Osteoblast (primary cell): ENCODE measurements at regions not wholly inside any gene's neighbourhood (a gene's known extent, or its start where the extent isn't known, plus 50 kb on each side); places are given as distances from the start of the nearest gene placed in this dataset.

Experiments
- DNase-seq: peaks from one replicate; pipeline ENCODE4 v3.0.0; 2011; ENCODE audit warnings: low spot score, mixed read lengths; ENCODE audit not compliant: insufficient read length; ENCODE audit errors: missing footprints
- H2AFZ ChIP-seq: 2 replicates; pipeline ENCODE4 v1.6.0; 2011; ENCODE audit warnings: mild to moderate bottlenecking, low read length
- H3K27ac ChIP-seq: 2 replicates; pipeline ENCODE4 v1.5.1; 2011; ENCODE audit warnings: mild to moderate bottlenecking, low read depth, low read length, moderate library complexity
- H3K27me3 ChIP-seq: 2 replicates; pipeline ENCODE4 v1.6.0; 2012; ENCODE audit warnings: mild to moderate bottlenecking, control low read depth, inconsistent platforms, low read length, moderate library complexity; ENCODE audit not compliant: insufficient read depth
- H3K36me3 ChIP-seq: 2 replicates; pipeline ENCODE4 v1.5.1; 2011; ENCODE audit warnings: mild to moderate bottlenecking, low read length, control low read depth, moderate library complexity; ENCODE audit not compliant: insufficient read depth
- H3K4me1 ChIP-seq: 2 replicates; pipeline ENCODE4 v1.5.1; 2011; ENCODE audit warnings: mild to moderate bottlenecking, low read length, control low read depth, moderate library complexity; ENCODE audit not compliant: insufficient read depth
- H3K4me2 ChIP-seq: 2 replicates; pipeline ENCODE4 v1.6.0; 2011; ENCODE audit warnings: mild to moderate bottlenecking, low read length; ENCODE audit not compliant: insufficient read depth
- H3K4me3 ChIP-seq: fragments of 200-600 bp; sonication (generic); 3 replicates; pipeline ENCODE4 v1.5.1; 2012; ENCODE audit warnings: mild to moderate bottlenecking, low read length, inconsistent platforms; ENCODE audit not compliant: insufficient read depth
- H3K79me2 ChIP-seq: 2 replicates; pipeline ENCODE4 v1.6.0; 2012; ENCODE audit warnings: mild to moderate bottlenecking, low read length, control low read depth, inconsistent platforms; ENCODE audit not compliant: insufficient read depth
- H3K9me3 ChIP-seq: 2 replicates; pipeline ENCODE4 v1.5.1; 2011; ENCODE audit warnings: low read depth, low read length, control low read depth
- H4K20me1 ChIP-seq: 2 replicates; pipeline ENCODE4 v1.6.0; 2012; ENCODE audit warnings: mild to moderate bottlenecking, low read length, control low read depth; ENCODE audit not compliant: insufficient read depth
- CTCF ChIP-seq: IDR thresholded peaks from 2 replicates; pipeline ENCODE4 v1.5.1; 2011; ENCODE audit warnings: mild to moderate bottlenecking, low read depth, low read length, moderate library complexity; ENCODE audit errors: extremely low read depth

- H3K4me3 ChIP-seq = no peak overlapping the region
- DNase-seq = no peak
- H3K27me3 ChIP-seq = no peaks in the 10 kb centered on the region
- no peaks in the 10 kb centered on the region for H3K36me3 ChIP-seq
- TF ChIP-seq CTCF = no peak
- H2AFZ ChIP-seq = no peak overlapping the region
- H3K9me3 ChIP-seq = no peaks in the 10 kb centered on the region
- H3K4me2 ChIP-seq = no peak overlapping the region
- H3K27ac ChIP-seq = no peak overlapping the region
- no peaks in the 10 kb centered on the region for H4K20me1 ChIP-seq
- H3K79me2 ChIP-seq = no peaks in the 10 kb centered on the region
- no peaks in the 10 kb centered on the region for H3K4me1 ChIP-seq
Observed at GRCh38 chr6:102994866-102995265, 1601.4 kb downstream of the GRIK2 start.

GRCh38 chr6:102986086-102986485 lies 1592.6 kb downstream of the GRIK2 start:
- no peaks in the 10 kb centered on the region for H3K4me1 ChIP-seq
- no peak for TF ChIP-seq CTCF
- H3K27ac ChIP-seq = no peak overlapping the region
- H3K79me2 ChIP-seq = no peaks in the 10 kb centered on the region
- DNase-seq = no peak
- no peak overlapping the region for H3K4me3 ChIP-seq
- H4K20me1 ChIP-seq = no peaks in the 10 kb centered on the region
- H3K27me3 ChIP-seq = no peaks in the 10 kb centered on the region
- H3K36me3 ChIP-seq = no peaks in the 10 kb centered on the region
- no peak overlapping the region for H2AFZ ChIP-seq
- no peaks in the 10 kb centered on the region for H3K9me3 ChIP-seq
- no peak overlapping the region for H3K4me2 ChIP-seq

GRCh38 chr6:102984357-102984756 lies 1590.8 kb downstream of the GRIK2 start:
- Histone ChIP-seq H3K27ac (no peak overlapping the region), H3K4me3 (no peak overlapping the region), H3K9me3 (no peaks in the 10 kb centered on the region), H2AFZ (no peak overlapping the region), H3K79me2 (no peaks in the 10 kb centered on the region), H3K4me2 (no peak overlapping the region), H3K36me3 (no peaks in the 10 kb centered on the region), H3K4me1 (no peaks in the 10 kb centered on the region), H4K20me1 (no peaks in the 10 kb centered on the region), H3K27me3 (no peaks in the 10 kb centered on the region)
- no peak for DNase-seq
- TF ChIP-seq CTCF = no peak

- DNase-seq = no peak
- Histone ChIP-seq H3K4me1 (no peaks in the 10 kb centered on the region), H3K4me3 (no peak overlapping the region), H4K20me1 (no peaks in the 10 kb centered on the region), H3K79me2 (no peaks in the 10 kb centered on the region), H3K27me3 (no peaks in the 10 kb centered on the region), H3K4me2 (no peak overlapping the region), H3K36me3 (no peaks in the 10 kb centered on the region), H2AFZ (no peak overlapping the region), H3K9me3 (no peaks in the 10 kb centered on the region), H3K27ac (no peak overlapping the region)
- TF ChIP-seq CTCF = no peak
Observed at GRCh38 chr6:102981490-102982015, 1588.0 kb downstream of the GRIK2 start.
